ENCODE measurements at regions not wholly inside any gene's neighbourhood (a gene's known extent, or its start where the extent isn't known, plus 50 kb on each side); places are given as distances from the start of the nearest gene placed in this dataset.
"Not testable (repeated sequence)": the region's sequence is repeated elsewhere in the genome, so short reads cannot be mapped to it uniquely, and the experiment has no call there.

DNA sequence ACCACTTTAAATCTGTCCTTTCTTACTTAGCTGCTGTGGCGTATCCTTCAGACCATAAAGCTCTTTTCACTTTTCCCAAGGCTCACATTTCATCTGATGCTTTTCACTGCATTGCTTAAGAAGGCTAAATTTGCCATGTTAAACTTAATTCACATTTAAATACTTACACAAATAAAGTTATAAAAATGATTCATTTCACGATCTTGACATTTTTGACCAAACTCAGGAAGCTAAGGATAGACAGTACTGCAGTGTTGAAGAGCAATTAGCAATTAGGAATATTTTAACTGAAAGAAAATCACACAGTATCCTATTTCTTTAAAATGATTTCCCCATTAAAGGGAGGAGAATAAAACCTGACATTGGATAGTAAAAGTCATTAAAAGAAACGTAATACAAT, 1038.6 kb downstream of the STPG2 start:
- no peak for DNase-seq (ENCODE audit: low spot score)

DNA sequence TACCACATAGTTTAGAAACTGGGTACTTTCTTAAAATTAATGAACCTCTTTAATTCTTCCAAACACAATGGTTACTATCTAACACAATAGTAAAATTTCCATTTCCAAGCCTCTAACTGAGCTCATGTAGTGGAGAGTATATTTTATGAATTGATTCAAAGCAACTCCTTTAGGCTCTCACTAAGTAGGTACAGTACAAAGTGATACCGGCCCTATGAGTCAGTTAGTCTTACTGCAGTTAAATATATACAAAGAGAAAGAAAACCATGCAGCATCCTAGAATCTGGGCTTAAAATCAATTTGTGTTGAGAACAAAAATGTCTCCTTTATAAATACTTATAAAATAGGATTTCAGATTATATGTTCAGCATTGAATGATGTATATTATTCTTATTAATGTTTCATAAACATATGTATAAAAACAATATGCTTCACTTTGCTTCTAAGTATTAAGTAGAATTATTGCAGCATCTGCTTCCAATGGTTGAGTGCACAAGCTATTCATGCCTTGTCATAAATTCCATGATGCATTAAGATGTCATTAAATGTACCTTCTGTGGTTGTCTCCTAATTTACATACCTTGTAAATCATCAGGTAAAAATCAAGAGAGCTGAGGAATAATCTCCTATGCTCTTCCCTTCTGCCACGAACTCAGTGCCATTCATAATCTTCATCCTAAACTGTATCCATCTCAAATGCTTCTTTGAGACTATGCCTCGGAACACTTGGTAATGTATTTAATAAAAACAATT, 1037.8 kb downstream of the STPG2 start:
- no peak for DNase-seq (ENCODE audit: low spot score)

DNA sequence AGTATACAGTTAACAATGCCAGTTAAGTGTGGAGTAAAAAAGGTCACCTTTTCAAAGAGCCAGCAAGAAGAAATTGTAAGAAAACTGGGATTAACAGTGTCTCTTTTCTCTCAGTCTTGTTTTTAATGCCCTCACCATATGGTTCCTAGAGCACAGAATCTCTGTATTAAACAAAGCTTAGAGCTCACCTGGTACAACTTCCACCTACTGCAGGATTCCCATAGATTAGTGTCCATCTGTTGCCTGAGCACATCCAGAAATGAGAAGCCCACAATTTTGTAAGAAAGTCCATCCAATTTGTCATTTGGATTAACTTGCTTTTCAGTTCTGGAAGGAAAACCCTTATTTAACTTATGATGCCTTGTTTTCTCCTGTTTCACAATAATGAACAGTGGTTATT, 1037.1 kb downstream of the STPG2 start:
- no peak for DNase-seq (ENCODE audit: low spot score)

DNA sequence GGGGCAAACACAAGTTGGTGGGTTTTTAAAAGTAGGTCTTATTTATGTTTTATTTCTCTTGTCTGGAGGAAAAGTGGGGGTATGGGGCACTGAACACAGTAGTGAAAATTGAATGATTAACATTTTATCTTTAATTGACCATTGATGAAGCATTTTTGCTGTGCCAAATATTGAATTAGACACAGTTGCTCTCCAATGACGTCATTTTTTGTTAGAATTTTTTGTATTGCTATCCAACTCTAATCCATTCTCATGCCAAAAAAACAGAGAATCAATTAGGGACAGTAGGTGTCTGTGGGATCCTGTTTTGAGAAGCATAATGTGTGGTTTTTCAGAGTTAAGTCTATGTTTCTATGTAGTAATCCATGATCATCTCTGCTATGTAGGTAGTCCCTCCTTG, 1032.8 kb downstream of the STPG2 start:
- no peak for DNase-seq (ENCODE audit: low spot score)

DNA sequence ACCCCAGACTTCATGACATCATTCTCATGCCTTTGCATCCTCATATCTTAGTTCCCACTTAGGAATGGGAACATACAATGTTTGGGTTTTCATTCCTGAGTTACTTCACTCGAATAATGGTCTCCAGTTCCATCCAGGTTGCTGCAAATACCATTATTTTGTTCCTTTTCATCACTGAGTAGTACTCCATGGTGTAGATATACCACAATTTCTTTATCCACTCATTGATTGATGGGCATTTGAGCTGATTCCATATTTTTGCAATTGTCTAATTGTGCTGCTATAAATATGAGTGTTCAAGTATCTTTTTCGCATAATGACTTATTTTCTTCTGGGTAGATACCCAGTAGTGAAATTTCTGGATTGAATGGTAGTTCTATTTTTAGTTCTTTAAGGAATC, 1026.8 kb downstream of the STPG2 start:
- DNase-seq (ENCODE audit: low spot score): no peak

DNA sequence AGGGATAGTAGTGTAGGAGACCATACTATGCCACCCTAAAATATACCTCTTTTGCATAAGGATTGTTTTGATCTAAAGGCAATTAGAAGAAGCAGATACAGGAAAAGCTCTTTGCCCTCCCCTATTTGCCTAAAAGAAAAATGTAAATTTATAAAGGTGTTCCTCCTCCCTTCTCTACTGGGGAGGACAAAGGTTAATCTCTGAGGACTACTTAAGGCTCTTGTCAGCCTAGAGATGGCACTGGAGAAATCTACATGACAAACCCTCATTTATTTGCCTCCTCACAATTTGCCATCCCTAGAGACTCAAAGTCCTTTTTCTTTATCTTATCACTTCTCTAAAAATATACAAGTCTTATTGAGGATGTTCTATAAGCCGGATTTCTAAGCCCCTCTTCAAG, 1021.8 kb downstream of the STPG2 start:
- DNase-seq (ENCODE audit: low spot score): no peak

DNA sequence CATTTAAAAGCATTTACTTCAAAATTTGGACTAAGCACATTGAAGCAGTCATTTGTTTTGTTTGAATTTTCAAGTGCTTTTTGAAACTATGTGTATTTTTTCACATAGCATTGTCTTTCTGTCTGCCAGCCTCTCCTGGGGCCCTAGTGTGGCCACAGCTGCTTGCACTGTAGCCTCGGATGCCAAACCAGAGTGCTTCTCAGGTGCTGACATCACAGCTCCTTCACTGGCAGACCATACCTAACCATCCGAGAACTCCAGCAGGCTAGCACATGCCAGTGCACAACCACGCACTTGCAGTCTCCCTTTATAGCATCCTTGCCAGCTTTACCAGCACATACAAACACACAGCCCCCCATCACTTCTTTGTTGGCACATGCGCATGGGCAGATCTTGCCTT, 1019.7 kb downstream of the STPG2 start:
- DNase-seq (ENCODE audit: low spot score): no peak

DNA sequence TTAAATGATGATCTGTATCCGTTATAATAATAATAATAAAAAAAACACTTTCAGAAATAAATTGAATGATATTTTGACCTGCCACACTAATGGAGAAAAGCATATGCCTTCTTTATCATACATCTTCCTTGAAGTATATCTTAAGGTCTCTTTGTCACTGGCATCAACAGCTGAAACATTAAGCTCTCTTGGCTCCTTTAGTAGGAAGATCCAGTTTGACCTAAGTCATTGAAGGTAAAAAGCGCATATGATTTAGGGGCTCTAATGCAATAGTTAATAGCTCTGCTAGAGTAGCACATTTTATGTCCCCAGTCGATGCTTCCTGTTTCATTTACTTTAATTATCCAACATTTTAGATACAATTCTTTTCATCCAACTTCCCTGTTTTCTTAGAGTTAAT, 1010.8 kb downstream of the STPG2 start:
- DNase-seq (ENCODE audit: low spot score): no peak

DNA sequence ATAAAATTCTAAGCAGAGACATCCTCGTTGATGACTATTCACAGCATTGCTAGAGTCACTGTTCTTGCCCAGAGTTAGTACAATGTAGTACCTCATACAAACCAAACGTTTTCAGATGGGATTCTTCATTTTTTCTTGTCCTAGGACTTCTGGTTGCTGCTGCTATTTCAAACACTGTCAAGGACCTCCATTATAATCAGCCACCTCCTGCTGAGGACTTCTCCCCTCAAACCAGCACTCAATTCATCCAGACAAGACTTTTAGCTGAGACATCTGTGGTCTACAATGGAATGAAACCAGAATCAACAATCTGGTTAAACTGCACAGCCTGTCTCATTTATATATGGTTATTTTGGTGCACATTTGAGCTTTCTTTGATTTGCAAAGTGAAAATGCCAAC, 1008.8 kb downstream of the STPG2 start:
- DNase-seq (ENCODE audit: low spot score): no peak

DNA sequence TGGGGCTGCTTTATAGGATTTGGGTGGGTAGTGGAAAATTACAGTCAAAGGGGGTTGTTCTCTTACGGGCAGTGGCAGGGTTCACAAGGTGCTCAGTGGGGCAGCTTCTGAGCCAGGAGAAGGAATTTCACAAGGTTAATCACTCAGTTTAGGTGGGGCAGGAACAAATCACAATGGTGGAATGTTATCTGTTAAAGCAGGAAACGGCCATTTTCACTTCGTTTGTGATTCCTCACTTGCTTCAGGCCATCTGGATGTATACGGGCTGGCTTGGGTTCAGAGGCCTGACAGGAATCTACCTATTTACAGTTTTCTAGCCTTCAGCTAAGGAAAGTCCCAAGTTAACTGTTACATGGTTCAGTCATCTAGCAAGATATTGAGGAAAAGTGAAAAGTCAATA, 1003.5 kb downstream of the STPG2 start:
- DNase-seq (ENCODE audit: low spot score): no peak

DNA sequence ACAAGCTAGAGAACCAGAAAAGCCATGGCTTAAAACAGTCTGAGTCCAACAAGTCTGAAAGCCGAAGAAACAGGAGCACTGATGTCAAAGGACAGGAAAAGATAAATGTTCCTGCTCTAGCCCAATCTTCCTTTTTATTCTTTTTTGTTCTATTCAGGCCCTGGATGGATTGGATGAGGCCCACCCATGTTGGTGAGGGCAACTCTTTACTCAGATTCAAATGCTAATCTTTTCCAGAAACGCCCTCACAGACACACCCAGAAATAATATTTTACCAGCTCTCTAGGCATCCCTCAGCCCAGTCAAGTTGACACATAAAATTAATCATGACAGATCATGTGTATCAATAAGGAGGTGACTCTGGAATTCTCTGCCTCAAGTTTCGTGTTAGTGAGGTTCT, 1002.7 kb downstream of the STPG2 start:
- DNase-seq (ENCODE audit: low spot score): no peak

DNA sequence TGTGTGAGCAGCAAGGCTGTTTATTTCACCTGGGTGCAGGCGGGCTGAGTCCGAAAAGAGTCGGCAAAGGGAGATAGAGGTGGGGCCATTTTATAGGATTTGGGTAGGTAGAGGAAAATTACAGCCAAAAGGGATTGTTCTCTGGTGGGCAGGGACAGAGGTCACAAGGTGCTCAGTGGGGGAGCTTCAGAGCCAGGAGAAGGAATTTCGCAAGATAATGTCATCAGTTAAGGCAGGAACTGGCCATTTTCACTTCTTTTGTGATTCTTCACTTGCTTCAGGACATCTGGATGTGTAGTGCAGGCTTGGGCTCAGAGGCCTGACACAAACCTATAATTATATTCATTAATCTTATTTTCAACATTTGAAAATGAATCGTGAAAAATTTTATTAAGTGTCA, 1001.9 kb downstream of the STPG2 start:
- DNase-seq (ENCODE audit: low spot score): not testable (repeated sequence)

DNA sequence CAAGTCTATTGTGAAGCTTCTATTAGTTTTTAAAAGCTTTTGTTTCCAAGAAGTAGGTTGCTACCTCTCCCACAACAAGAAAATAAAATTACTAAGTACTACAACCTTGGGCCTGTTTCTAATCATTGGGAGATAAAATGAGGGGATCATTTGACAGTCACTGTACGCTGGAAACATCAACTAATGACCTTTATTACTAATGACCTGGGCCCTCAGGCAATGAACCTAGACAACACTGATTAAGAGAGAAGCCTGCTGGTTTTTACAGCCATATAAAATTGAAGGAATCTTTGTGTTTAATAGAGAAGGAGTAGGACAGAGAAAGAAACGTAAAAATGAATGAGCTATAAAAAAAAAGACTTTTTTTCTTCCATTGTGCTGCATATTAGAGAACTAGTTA, 1000.9 kb downstream of the STPG2 start:
- DNase-seq (ENCODE audit: low spot score): no peak

DNA sequence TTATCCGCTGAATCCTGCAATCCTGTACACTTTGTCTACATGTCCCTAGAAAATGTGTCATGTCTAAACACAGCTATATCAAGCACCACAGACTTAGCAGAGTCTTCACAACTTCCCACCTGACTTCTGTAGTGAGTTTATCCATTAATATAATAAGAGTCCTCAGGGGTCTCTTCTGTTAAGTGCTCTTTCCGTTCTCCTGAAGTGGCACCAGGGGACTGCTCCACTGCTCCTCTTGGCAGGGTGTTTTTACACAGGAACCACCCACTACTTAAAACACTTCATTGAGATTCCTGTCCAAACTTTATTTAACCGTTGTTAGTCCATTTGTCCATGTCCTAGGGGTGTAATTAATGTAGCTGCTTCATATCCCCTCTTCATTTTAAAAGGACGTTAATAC, 1000.4 kb downstream of the STPG2 start:
- DNase-seq (ENCODE audit: low spot score): no peak

DNA sequence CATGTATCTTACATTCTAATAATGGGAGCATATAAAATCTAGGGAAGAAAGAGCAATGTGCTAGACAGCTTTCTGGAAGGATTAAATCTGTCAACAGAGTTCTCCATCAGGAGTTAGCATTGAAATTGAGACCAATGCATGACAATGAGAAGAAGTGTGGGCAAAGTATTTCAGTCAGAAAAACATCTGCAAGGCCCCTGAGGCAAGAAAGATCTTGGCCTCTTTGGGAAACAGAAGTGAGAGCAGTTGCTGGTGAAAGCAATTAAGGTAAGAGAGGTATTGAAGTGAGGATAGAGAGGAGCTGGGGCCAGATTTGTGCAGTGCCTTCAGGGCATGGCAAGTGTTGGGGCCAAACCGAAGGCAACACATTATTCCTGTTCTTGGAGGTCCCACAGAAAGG, 999.1 kb downstream of the STPG2 start:
- DNase-seq (ENCODE audit: low spot score): no peak

DNA sequence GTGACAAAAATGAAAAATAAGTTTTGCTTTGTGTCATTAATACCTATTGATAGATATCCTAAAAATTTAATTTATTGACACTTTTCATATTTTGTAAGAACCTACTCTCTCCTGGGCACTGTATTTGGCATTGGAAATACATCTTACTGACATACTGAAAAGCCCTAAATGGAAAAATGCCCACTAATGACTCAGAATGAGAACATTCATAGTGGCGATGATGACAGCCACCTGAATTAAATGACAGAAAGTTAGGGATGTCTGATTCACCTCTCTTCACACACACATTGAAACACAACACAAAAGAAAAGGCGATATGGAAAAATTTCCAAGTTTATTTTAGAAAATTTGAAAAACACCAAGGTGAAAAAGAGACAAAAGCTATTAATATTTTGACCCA, 992.3 kb downstream of the STPG2 start:
- DNase-seq (ENCODE audit: low spot score): no peak

DNA sequence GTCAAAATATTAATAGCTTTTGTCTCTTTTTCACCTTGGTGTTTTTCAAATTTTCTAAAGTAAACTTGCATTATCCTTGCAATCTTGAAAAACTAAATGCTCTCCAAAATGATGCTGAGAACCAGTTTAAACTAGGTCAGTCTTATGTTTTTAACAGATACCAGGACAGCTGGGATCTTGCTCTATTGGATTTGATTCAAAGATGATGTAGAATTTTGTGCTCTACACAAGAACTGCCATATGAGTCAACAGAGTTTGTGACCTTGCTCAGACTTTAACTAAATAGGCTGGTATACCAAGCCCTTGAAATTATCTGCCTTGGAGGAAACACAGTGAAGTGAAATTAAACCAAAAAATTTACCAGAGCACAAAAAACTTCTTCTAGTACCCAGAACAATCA, 991.1 kb downstream of the STPG2 start:
- DNase-seq (ENCODE audit: low spot score): no peak

DNA sequence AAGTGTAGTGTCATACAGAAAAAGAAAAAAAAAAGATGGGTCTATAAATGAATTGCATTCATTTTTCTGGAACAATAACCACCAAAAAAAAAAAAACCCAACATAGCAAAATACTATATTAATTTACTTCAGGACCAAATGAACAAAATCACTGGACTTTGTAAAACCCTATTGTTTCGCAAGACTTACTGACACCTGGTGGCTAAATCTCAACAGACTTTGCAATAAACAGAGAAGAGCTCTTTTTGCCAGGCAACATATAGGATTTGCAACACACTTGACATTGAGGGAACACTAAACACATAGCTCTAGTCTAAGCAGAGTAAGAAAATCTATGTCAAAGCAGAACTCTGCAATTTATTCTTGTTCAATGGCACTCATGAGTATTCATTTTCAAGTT, 990.2 kb downstream of the STPG2 start:
- no peak for DNase-seq (ENCODE audit: low spot score)

DNA sequence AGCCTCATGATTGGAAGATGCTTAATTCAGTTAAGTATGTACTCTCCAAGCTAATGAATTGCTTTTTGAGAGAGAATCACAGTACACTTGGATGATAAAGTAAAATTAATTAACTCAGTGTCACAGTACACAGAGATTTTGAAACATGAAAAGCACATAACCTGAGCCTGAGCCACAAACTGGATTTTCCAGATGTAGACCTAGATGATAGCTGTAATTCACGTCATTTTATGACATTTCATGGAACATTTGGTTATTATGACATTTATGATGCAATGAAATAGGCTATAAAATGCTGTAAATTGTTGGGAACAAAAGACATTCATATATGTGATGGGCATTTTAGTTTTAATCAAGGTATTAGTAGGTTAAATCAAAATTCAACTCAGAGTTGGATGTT, 983.7 kb downstream of the STPG2 start:
- DNase-seq (ENCODE audit: low spot score): no peak

DNA sequence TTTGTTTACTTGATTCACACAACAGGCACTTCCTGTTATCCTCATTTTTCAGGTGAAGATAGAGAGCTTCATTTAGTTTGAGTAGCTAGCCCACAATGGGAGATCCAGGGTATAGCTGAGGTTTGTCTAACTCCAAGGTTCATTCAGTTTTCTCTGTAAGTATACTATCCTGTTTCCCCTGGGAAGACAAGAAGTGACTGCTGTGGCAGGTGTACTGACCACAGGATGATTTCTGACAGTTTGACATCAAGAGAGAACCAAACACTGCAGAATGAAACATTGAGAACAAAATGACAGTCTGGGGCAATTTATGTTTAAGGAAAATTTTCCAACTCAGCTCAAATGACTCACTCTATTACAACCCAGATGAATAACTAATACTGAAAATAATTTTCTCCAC, 958.0 kb downstream of the STPG2 start:
- DNase-seq (ENCODE audit: low spot score): no peak

DNA sequence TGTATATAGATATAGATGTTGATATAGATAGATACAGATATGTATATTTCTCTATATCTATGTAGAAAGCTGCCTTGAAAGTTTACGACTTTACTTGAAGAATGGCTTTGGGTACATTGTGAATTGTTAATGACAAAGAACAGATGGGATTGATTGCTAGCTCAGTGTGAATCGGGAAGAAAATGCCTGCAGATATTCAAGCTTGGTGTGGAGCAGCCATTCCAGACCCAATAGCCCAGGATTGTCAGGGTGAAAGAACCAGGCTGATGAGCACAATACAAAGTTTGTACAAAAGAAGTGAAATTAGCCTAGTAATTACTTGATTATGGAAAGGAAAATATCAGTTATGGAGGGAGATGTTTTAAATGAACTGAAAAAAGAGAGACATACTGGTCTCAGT, 946.2 kb downstream of the STPG2 start:
- DNase-seq (ENCODE audit: low spot score): no peak

DNA sequence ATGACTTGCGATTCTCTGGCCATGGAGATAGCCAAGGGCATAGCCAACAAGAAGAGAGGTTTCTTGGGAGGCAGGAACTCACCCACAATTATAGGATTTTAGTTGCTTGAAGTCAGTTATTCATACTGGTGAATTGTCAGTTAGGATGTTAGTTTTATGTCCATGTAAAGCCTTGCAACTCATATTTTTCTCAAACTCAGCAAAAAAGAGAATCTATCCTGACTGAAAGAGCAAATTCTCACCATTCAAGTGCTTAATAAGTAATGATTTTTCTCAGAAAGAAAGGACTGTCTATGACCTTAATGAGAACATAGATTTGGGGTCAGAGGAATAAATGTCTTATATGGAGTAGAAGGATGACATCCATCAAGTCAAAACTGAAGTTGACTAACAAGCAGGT, 934.5 kb downstream of the STPG2 start:
- DNase-seq (ENCODE audit: low spot score): no peak

DNA sequence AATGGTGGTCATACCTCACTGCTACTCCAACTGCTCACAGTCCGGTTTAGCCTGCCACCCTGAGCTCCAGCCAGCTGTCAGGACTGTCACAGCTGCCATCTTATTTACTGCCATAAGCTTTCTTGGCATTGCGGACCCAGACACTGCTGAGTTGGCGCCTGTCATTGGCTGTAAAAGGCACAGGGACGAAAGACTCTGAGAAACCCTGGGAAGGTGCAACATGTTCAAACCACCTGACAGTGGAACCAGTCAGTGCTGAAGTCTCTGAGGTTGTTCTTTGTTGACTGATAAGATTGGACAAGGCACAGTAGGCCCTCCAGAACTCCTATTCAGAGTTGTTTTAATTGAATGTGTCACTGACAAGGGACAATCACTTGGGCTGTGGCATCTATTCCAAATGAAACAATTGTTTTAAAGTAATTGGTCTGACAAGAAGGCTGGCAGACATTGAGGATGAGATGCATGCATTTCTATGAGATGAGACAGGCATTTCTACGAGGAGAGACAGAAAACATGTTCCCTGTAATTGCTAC, 927.8 kb downstream of the STPG2 start:
- DNase-seq (ENCODE audit: low spot score): no peak

DNA sequence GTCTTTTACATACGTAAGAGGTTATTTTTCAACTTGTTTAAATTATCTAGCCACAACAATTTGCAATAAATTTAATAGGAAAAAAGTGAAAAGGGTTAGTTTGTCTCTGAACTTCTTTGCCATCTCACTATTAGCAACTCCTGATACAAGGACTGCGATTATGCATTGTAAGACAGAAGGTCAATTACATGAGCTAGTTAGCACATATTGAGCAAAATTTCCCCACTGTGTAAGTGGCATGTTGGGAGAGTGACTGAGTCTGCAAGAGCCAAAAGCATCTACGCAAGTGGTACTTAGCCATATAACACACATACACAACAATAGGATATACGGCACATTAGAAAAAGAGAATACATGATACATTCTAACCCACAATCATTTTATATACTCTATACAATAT, 927.2 kb downstream of the STPG2 start:
- no peak for DNase-seq (ENCODE audit: low spot score)
